ENCODE measurements at regions not wholly inside any gene's neighbourhood (a gene's known extent, or its start where the extent isn't known, plus 50 kb on each side); places are given as distances from the start of the nearest gene placed in this dataset.

- Histone ChIP-seq H3K4me1 (ENCODE audit: control insufficient read depth in 1 of 2, insufficient read depth in 2 of 2, low read length in 2 of 2) (no peaks in the 10 kb centered on the region), H3K27ac (ENCODE audit: low read depth, low read length) (no peak overlapping the region), H3K4me3 (ENCODE audit: low read depth in 1 of 2, low read length in 2 of 2) (no peak overlapping the region), H3K9me3 (ENCODE audit: control insufficient read depth in 1 of 2, low read length in 2 of 2) (peaks cover 5 to 13% of the 10 kb centered on the region in 2 donors), H3K36me3 (ENCODE audit: control insufficient read depth in 1 of 2, insufficient read depth in 2 of 2, low read length in 2 of 2) (no peaks in the 10 kb centered on the region), H3K9ac (ENCODE audit: low read depth in 1 of 2, low read length in 2 of 2) (no peak overlapping the region), H3K27me3 (ENCODE audit: control insufficient read depth in 1 of 2, insufficient read depth in 2 of 2, low read length in 2 of 2) (no peaks in the 10 kb centered on the region)
Measured at GRCh38 chr10:36479073-36479472, 646.3 kb upstream of the ANKRD30A start.

GRCh38 chr10:36476399-36476798, 649.0 kb upstream of the ANKRD30A start:
- H3K36me3 ChIP-seq (ENCODE audit: control insufficient read depth in 1 of 2, insufficient read depth in 2 of 2, low read length in 2 of 2): no peaks in the 10 kb centered on the region
- no peak overlapping the region for H3K9ac ChIP-seq (ENCODE audit: low read depth in 1 of 2, low read length in 2 of 2)
- no peak overlapping the region for H3K4me3 ChIP-seq (ENCODE audit: low read depth in 1 of 2, low read length in 2 of 2)
- H3K27me3 ChIP-seq (ENCODE audit: control insufficient read depth in 1 of 2, insufficient read depth in 2 of 2, low read length in 2 of 2): no peaks in the 10 kb centered on the region
- no peak overlapping the region for H3K27ac ChIP-seq (ENCODE audit: low read depth, low read length)
- peaks cover 8 to 10% of the 10 kb centered on the region in 2 donors for H3K9me3 ChIP-seq (ENCODE audit: control insufficient read depth in 1 of 2, low read length in 2 of 2)
- no peaks in the 10 kb centered on the region for H3K4me1 ChIP-seq (ENCODE audit: control insufficient read depth in 1 of 2, insufficient read depth in 2 of 2, low read length in 2 of 2)

GRCh38 chr10:36475746-36476145, 649.7 kb upstream of the ANKRD30A start:
- Histone ChIP-seq H3K27ac (ENCODE audit: low read depth, low read length) (no peak overlapping the region), H3K4me3 (ENCODE audit: low read depth in 1 of 2, low read length in 2 of 2) (no peak overlapping the region)

GRCh38 chr10:36474456-36474855, 650.9 kb upstream of the ANKRD30A start:
- Histone ChIP-seq H3K27ac (ENCODE audit: low read depth, low read length) (no peak overlapping the region), H3K4me1 (ENCODE audit: control insufficient read depth in 1 of 2, insufficient read depth in 2 of 2, low read length in 2 of 2) (no peaks in the 10 kb centered on the region), H3K9ac (ENCODE audit: low read depth in 1 of 2, low read length in 2 of 2) (no peak overlapping the region), H3K4me3 (ENCODE audit: low read depth in 1 of 2, low read length in 2 of 2) (no peak overlapping the region), H3K36me3 (ENCODE audit: control insufficient read depth in 1 of 2, insufficient read depth in 2 of 2, low read length in 2 of 2) (no peaks in the 10 kb centered on the region), H3K27me3 (ENCODE audit: control insufficient read depth in 1 of 2, insufficient read depth in 2 of 2, low read length in 2 of 2) (no peaks in the 10 kb centered on the region), H3K9me3 (ENCODE audit: control insufficient read depth in 1 of 2, low read length in 2 of 2) (peaks cover 8 to 10% of the 10 kb centered on the region in 2 donors)

More at GRCh38 chr10:36475746-36476145, 649.7 kb upstream of the ANKRD30A start:
- no peaks in the 10 kb centered on the region for H3K36me3 ChIP-seq (ENCODE audit: control insufficient read depth in 1 of 2, insufficient read depth in 2 of 2, low read length in 2 of 2)
- no peaks in the 10 kb centered on the region for H3K27me3 ChIP-seq (ENCODE audit: control insufficient read depth in 1 of 2, insufficient read depth in 2 of 2, low read length in 2 of 2)
- no peaks in the 10 kb centered on the region for H3K4me1 ChIP-seq (ENCODE audit: control insufficient read depth in 1 of 2, insufficient read depth in 2 of 2, low read length in 2 of 2)
- H3K9ac ChIP-seq (ENCODE audit: low read depth in 1 of 2, low read length in 2 of 2): no peak overlapping the region
- H3K9me3 ChIP-seq (ENCODE audit: control insufficient read depth in 1 of 2, low read length in 2 of 2): peaks cover 8 to 10% of the 10 kb centered on the region in 2 donors

GRCh38 chr10:36473122-36473521, 652.3 kb upstream of the ANKRD30A start:
- Histone ChIP-seq H3K4me1 (ENCODE audit: control insufficient read depth in 1 of 2, insufficient read depth in 2 of 2, low read length in 2 of 2) (no peaks in the 10 kb centered on the region), H3K36me3 (ENCODE audit: control insufficient read depth in 1 of 2, insufficient read depth in 2 of 2, low read length in 2 of 2) (no peaks in the 10 kb centered on the region), H3K27ac (ENCODE audit: low read depth, low read length) (no peak overlapping the region), H3K27me3 (ENCODE audit: control insufficient read depth in 1 of 2, insufficient read depth in 2 of 2, low read length in 2 of 2) (no peaks in the 10 kb centered on the region), H3K4me3 (ENCODE audit: low read depth in 1 of 2, low read length in 2 of 2) (no peak overlapping the region), H3K9me3 (ENCODE audit: control insufficient read depth in 1 of 2, low read length in 2 of 2) (peaks cover 8 to 10% of the 10 kb centered on the region in 2 donors), H3K9ac (ENCODE audit: low read depth in 1 of 2, low read length in 2 of 2) (no peak overlapping the region)

GRCh38 chr10:36469585-36469984, 655.8 kb upstream of the ANKRD30A start:
- Histone ChIP-seq H3K9me3 (ENCODE audit: control insufficient read depth in 1 of 2, low read length in 2 of 2) (peaks cover 5 to 8% of the 10 kb centered on the region in 2 donors), H3K36me3 (ENCODE audit: control insufficient read depth in 1 of 2, insufficient read depth in 2 of 2, low read length in 2 of 2) (no peaks in the 10 kb centered on the region), H3K27ac (ENCODE audit: low read depth, low read length) (no peak overlapping the region), H3K9ac (ENCODE audit: low read depth in 1 of 2, low read length in 2 of 2) (no peak overlapping the region), H3K4me3 (ENCODE audit: low read depth in 1 of 2, low read length in 2 of 2) (no peak overlapping the region), H3K27me3 (ENCODE audit: control insufficient read depth in 1 of 2, insufficient read depth in 2 of 2, low read length in 2 of 2) (no peaks in the 10 kb centered on the region), H3K4me1 (ENCODE audit: control insufficient read depth in 1 of 2, insufficient read depth in 2 of 2, low read length in 2 of 2) (no peaks in the 10 kb centered on the region)

- Histone ChIP-seq H3K4me1 (ENCODE audit: control insufficient read depth in 1 of 2, insufficient read depth in 2 of 2, low read length in 2 of 2) (no peaks in the 10 kb centered on the region), H3K36me3 (ENCODE audit: control insufficient read depth in 1 of 2, insufficient read depth in 2 of 2, low read length in 2 of 2) (no peaks in the 10 kb centered on the region), H3K4me3 (ENCODE audit: low read depth in 1 of 2, low read length in 2 of 2) (no peak overlapping the region)
Measured at GRCh38 chr10:36468620-36469019, 656.8 kb upstream of the ANKRD30A start.

GRCh38 chr10:36465604-36466379, 659.6 kb upstream of the ANKRD30A start:
- Histone ChIP-seq H3K27me3 (ENCODE audit: control insufficient read depth in 1 of 2, insufficient read depth in 2 of 2, low read length in 2 of 2) (no peaks in the 10 kb centered on the region), H3K36me3 (ENCODE audit: control insufficient read depth in 1 of 2, insufficient read depth in 2 of 2, low read length in 2 of 2) (no peaks in the 10 kb centered on the region), H3K4me1 (ENCODE audit: control insufficient read depth in 1 of 2, insufficient read depth in 2 of 2, low read length in 2 of 2) (no peaks in the 10 kb centered on the region), H3K9me3 (ENCODE audit: control insufficient read depth in 1 of 2, low read length in 2 of 2) (peaks cover 0 to 4% of the 10 kb centered on the region in 2 donors), H3K9ac (ENCODE audit: low read depth in 1 of 2, low read length in 2 of 2) (no peak overlapping the region), H3K4me3 (ENCODE audit: low read depth in 1 of 2, low read length in 2 of 2) (no peak overlapping the region), H3K27ac (ENCODE audit: low read depth, low read length) (no peak overlapping the region)

More at GRCh38 chr10:36468620-36469019, 656.8 kb upstream of the ANKRD30A start:
- Histone ChIP-seq H3K9ac (ENCODE audit: low read depth in 1 of 2, low read length in 2 of 2) (no peak overlapping the region), H3K27me3 (ENCODE audit: control insufficient read depth in 1 of 2, insufficient read depth in 2 of 2, low read length in 2 of 2) (no peaks in the 10 kb centered on the region), H3K27ac (ENCODE audit: low read depth, low read length) (no peak overlapping the region), H3K9me3 (ENCODE audit: control insufficient read depth in 1 of 2, low read length in 2 of 2) (peaks cover 4 to 5% of the 10 kb centered on the region in 2 donors)

- H3K27me3 ChIP-seq (ENCODE audit: control insufficient read depth in 1 of 2, insufficient read depth in 2 of 2, low read length in 2 of 2): no peaks in the 10 kb centered on the region
- no peaks in the 10 kb centered on the region for H3K36me3 ChIP-seq (ENCODE audit: control insufficient read depth in 1 of 2, insufficient read depth in 2 of 2, low read length in 2 of 2)
- H3K27ac ChIP-seq (ENCODE audit: low read depth, low read length): no peak overlapping the region
- H3K4me1 ChIP-seq (ENCODE audit: control insufficient read depth in 1 of 2, insufficient read depth in 2 of 2, low read length in 2 of 2): no peaks in the 10 kb centered on the region
- H3K9me3 ChIP-seq (ENCODE audit: control insufficient read depth in 1 of 2, low read length in 2 of 2): peaks cover 0 to 9% of the 10 kb centered on the region in 2 donors
- H3K9ac ChIP-seq (ENCODE audit: low read depth in 1 of 2, low read length in 2 of 2): no peak overlapping the region
- no peak overlapping the region for H3K4me3 ChIP-seq (ENCODE audit: low read depth in 1 of 2, low read length in 2 of 2)
Measured at GRCh38 chr10:36464291-36464690, 661.1 kb upstream of the ANKRD30A start.

- Histone ChIP-seq H3K9me3 (ENCODE audit: control insufficient read depth in 1 of 2, low read length in 2 of 2) (peaks cover 3 to 9% of the 10 kb centered on the region in 2 donors), H3K9ac (ENCODE audit: low read depth in 1 of 2, low read length in 2 of 2) (no peak overlapping the region), H3K27me3 (ENCODE audit: control insufficient read depth in 1 of 2, insufficient read depth in 2 of 2, low read length in 2 of 2) (no peaks in the 10 kb centered on the region), H3K36me3 (ENCODE audit: control insufficient read depth in 1 of 2, insufficient read depth in 2 of 2, low read length in 2 of 2) (no peaks in the 10 kb centered on the region), H3K4me3 (ENCODE audit: low read depth in 1 of 2, low read length in 2 of 2) (no peak overlapping the region), H3K27ac (ENCODE audit: low read depth, low read length) (no peak overlapping the region), H3K4me1 (ENCODE audit: control insufficient read depth in 1 of 2, insufficient read depth in 2 of 2, low read length in 2 of 2) (no peaks in the 10 kb centered on the region)
Measured at GRCh38 chr10:36463390-36463789, 662.0 kb upstream of the ANKRD30A start.
